ENCODE measurements at regions not wholly inside any gene's neighbourhood (a gene's known extent, or its start where the extent isn't known, plus 50 kb on each side); places are given as distances from the start of the nearest gene placed in this dataset.

DNA sequence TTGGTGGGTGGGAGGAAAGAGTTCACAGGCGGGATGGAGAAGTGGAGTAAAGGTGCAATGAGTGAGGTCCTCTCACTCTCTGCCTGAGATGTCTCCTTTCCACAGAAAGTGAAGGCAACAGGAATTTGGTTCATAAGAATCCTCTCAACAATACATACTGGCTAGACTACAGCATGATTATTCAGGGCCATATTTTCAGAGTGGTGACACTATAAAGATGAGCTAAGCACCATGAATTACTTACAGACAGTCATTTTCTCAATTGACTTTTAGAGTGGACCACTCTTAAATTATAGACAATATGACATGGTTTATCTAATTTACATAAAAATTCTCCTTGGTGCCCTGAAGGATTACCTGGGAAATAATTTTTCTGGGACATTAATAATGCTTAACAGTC, 286.1 kb upstream of the MAD2L1 start:
- TF ChIP-seq ZC3H11A (IDR thresholded peaks at IDR 0.05) = no peak
- TF ChIP-seq, protein P1, sequence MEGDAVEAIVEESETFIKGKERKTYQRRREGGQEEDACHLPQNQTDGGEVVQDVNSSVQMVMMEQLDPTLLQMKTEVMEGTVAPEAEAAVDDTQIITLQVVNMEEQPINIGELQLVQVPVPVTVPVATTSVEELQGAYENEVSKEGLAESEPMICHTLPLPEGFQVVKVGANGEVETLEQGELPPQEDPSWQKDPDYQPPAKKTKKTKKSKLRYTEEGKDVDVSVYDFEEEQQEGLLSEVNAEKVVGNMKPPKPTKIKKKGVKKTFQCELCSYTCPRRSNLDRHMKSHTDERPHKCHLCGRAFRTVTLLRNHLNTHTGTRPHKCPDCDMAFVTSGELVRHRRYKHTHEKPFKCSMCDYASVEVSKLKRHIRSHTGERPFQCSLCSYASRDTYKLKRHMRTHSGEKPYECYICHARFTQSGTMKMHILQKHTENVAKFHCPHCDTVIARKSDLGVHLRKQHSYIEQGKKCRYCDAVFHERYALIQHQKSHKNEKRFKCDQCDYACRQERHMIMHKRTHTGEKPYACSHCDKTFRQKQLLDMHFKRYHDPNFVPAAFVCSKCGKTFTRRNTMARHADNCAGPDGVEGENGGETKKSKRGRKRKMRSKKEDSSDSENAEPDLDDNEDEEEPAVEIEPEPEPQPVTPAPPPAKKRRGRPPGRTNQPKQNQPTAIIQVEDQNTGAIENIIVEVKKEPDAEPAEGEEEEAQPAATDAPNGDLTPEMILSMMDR (IDR thresholded peaks at IDR 0.05) = no peak
- TF ChIP-seq, protein P2, sequence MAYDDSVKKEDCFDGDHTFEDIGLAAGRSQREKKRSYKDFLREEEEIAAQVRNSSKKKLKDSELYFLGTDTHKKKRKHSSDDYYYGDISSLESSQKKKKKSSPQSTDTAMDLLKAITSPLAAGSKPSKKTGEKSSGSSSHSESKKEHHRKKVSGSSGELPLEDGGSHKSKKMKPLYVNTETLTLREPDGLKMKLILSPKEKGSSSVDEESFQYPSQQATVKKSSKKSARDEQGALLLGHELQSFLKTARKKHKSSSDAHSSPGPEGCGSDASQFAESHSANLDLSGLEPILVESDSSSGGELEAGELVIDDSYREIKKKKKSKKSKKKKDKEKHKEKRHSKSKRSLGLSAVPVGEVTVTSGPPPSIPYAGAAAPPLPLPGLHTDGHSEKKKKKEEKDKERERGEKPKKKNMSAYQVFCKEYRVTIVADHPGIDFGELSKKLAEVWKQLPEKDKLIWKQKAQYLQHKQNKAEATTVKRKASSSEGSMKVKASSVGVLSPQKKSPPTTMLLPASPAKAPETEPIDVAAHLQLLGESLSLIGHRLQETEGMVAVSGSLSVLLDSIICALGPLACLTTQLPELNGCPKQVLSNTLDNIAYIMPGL (CRISPR knock-in tag; IDR thresholded peaks at IDR 0.05; ENCODE audit: borderline replicate concordance) = no peak
- TF ChIP-seq JUNB (IDR thresholded peaks at IDR 0.05) = no peak
- no peak for TF ChIP-seq POLR2A (IDR thresholded peaks at IDR 0.05; ENCODE audit: low read length)
- no peak for TF ChIP-seq RFX5 (IDR thresholded peaks at IDR 0.05)
- TF ChIP-seq, protein P3, sequence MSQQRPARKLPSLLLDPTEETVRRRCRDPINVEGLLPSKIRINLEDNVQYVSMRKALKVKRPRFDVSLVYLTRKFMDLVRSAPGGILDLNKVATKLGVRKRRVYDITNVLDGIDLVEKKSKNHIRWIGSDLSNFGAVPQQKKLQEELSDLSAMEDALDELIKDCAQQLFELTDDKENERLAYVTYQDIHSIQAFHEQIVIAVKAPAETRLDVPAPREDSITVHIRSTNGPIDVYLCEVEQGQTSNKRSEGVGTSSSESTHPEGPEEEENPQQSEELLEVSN (IDR thresholded peaks at IDR 0.05; ENCODE audit: borderline replicate concordance, low read depth) = no peak
- TF ChIP-seq ESRRA (IDR thresholded peaks at IDR 0.05; ENCODE audit: borderline replicate concordance, low read length) = no peak

All from A549 (cell line).